GM12872 (cell line): ENCODE measurements at regions not wholly inside any gene's neighbourhood (a gene's known extent, or its start where the extent isn't known, plus 50 kb on each side); places are given as distances from the start of the nearest gene placed in this dataset.

Source experiments
- CTCF ChIP-seq: IDR thresholded peaks from 3 replicates; pipeline ENCODE4 v1.5.1; 2011; ENCODE audit warnings: low read depth, mild to moderate bottlenecking, low read length, moderate library complexity; ENCODE audit not compliant: insufficient read depth

- no peak for TF ChIP-seq CTCF
Measured at GRCh38 chr13:33953203-33953602, 135.3 kb downstream of the RFC3 start.

DNA sequence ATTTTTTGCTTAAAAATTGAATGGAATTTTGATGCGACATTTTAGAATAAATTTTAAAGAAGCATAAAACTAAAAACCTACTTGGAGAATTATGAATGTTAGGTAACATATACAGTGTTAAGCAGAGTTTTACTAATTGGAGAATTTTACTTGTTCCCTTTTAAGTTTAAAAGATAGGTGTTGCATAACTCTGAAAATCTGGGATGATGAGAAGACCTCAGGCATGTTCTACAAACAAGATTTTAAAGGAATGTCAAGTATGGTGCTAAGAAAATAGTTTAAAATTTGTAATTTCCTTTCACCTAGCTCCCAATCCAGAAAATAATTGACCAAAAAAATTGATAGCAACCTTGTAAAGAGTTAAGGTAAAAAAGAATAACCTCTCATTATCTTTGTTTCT is 135.8 kb downstream of the RFC3 start:
- TF ChIP-seq CTCF: no peak

GRCh38 chr13:33956346-33956745 is 138.4 kb downstream of the RFC3 start:
- TF ChIP-seq CTCF: no peak

- TF ChIP-seq CTCF: no peak
Measured at GRCh38 chr13:33957497-33957905, 139.6 kb downstream of the RFC3 start.

- no peak for TF ChIP-seq CTCF
Measured at GRCh38 chr13:33958964-33959363, 141.0 kb downstream of the RFC3 start.

- no peak for TF ChIP-seq CTCF
Measured at GRCh38 chr13:33963134-33963533, 145.2 kb downstream of the RFC3 start.

- no peak for TF ChIP-seq CTCF
Measured at GRCh38 chr13:33963895-33964294, 145.9 kb downstream of the RFC3 start.
